Endothelial cell (in vitro differentiated cells): ENCODE measurements at regions not wholly inside any gene's neighbourhood (a gene's known extent, or its start where the extent isn't known, plus 50 kb on each side); places are given as distances from the start of the nearest gene placed in this dataset.

Experiments used
- DNase-seq: peaks from one replicate; pipeline ENCODE4 v3.0.0; 2021; ENCODE audit warnings: low spot score
- H3K27ac Mint-ChIP-seq: one replicate; pipeline ENCODE4 v1.8.0; 2021; ENCODE audit warnings: mixed read lengths, inconsistent platforms; ENCODE audit not compliant: unreplicated experiment
- H3K27me3 Mint-ChIP-seq: one replicate; pipeline ENCODE4 v1.8.0; 2021; ENCODE audit warnings: mild to moderate bottlenecking, moderate library complexity, mixed read lengths, inconsistent platforms; ENCODE audit not compliant: unreplicated experiment
- H3K36me3 Mint-ChIP-seq: one replicate; pipeline ENCODE4 v1.8.0; 2021; ENCODE audit warnings: mild to moderate bottlenecking, low read depth, mixed read lengths, inconsistent platforms; ENCODE audit not compliant: unreplicated experiment
- H3K4me1 Mint-ChIP-seq: one replicate; pipeline ENCODE4 v1.8.0; 2021; ENCODE audit warnings: mild to moderate bottlenecking, mixed read lengths, inconsistent platforms; ENCODE audit not compliant: unreplicated experiment
- H3K4me3 Mint-ChIP-seq: one replicate; pipeline ENCODE4 v1.8.0; 2021; ENCODE audit warnings: mild to moderate bottlenecking, mixed read lengths, inconsistent platforms; ENCODE audit not compliant: unreplicated experiment
- H3K9me3 Mint-ChIP-seq: one replicate; pipeline ENCODE4 v1.8.0; 2021; ENCODE audit warnings: mixed read lengths, inconsistent platforms; ENCODE audit not compliant: unreplicated experiment
- CTCF ChIP-seq: fragments of 200-600 bp; sonication (generic); IDR thresholded peaks from one replicate; pipeline ENCODE4 v1.5.0; 2021; ENCODE audit warnings: antibody characterized with exemption; ENCODE audit not compliant: unreplicated experiment

DNA sequence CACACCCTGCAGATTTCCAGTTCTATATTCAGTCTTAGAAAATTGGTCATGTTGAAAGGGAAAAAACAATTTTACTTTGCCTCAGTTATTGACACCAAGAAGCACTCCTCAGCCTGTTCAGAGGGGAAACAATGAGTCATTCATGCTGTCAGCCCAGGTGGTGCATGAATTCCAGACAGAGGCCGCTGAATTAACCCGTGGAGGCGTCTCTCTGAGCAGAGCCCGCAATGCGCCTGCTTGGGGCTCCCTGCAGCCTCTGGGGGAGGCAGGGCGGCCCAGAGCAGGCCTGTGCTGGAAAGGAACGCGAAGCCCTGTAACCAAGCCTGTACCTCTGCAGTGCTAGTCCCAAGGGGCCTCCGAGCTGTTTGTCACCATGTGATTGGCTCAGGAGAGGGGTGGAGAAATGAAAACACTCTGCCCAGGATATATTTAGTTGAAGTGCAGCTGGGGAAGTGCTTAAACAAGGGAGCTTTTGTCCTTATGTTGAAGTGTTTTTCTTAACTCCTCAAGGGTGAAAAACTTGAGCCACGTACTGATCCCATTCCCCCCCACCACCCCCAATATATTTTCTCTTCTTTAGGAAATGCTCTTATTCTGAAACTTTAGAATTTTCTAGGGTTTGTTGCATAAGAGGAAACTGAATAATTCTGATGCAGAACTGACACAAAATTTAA lies 68.3 kb upstream of the CHD2 start:
- peak overlapping the region; percentile 96 for H3K27ac Mint-ChIP-seq
- TF ChIP-seq CTCF: no peak
- H3K27me3 Mint-ChIP-seq: no peaks in the 10 kb centered on the region
- no peaks in the 10 kb centered on the region for H3K9me3 Mint-ChIP-seq
- peaks cover 16% of the 10 kb centered on the region for H3K4me1 Mint-ChIP-seq
- H3K36me3 Mint-ChIP-seq: no peaks in the 10 kb centered on the region
- peak overlapping the region; percentile 21 for H3K4me3 Mint-ChIP-seq
- peak; percentile 72 for DNase-seq

GRCh38 chr15:92833106-92833433 lies 67.1 kb upstream of the CHD2 start:
- H3K4me3 Mint-ChIP-seq: no peak overlapping the region
- H3K36me3 Mint-ChIP-seq: no peaks in the 10 kb centered on the region
- H3K27me3 Mint-ChIP-seq: no peaks in the 10 kb centered on the region
- H3K27ac Mint-ChIP-seq: no peak overlapping the region
- peaks cover 16% of the 10 kb centered on the region for H3K4me1 Mint-ChIP-seq
- DNase-seq: no peak
- H3K9me3 Mint-ChIP-seq: no peaks in the 10 kb centered on the region
- TF ChIP-seq CTCF: no peak

DNA sequence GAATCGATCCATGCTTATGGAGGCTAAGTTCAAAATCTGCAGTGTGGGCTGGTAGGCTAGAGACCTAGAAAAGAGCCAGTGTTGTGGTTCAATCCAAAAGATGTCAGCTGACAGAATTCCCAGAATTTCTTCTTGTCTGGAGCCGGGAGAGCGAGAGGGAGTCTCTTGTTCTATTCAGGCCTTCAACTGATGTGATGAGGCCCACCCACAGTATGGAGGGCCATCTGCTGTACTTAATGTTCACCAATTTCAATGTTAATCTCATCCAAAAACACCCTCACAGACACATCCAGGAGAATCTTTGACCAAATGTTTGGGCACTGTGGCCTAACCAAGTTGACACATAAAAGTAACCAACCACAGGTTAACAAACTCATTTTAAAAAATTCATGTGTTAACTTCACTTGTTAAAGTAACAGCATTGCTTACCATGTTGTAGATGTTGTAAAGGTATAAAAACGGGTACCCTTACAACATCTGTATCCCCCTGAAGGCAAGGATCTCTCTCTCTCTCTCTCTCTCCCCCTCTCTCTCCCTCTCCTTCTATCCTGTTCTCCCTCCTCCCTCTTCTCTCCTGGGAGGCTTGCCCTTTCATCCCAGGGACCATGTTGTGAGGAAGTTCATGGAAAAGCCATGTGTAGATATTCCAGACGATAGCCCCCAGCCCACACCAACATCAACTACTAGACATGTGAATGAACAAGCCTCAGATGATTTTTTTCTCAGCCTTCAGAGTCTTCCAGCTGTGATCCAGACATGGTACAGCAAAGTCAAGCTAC lies 66.4 kb upstream of the CHD2 start:
- Mint-ChIP-seq H3K4me1 (peaks cover 16% of the 10 kb centered on the region), H3K27ac (peak overlapping the region; percentile 71), H3K9me3 (no peaks in the 10 kb centered on the region), H3K36me3 (no peaks in the 10 kb centered on the region), H3K27me3 (peaks cover 3% of the 10 kb centered on the region), H3K4me3 (no peak overlapping the region)
- TF ChIP-seq CTCF: no peak
- no peak for DNase-seq

- H3K4me3 Mint-ChIP-seq: no peak overlapping the region
- no peak for DNase-seq
- H3K4me1 Mint-ChIP-seq: peaks cover 5% of the 10 kb centered on the region
- peaks cover 4% of the 10 kb centered on the region for H3K27me3 Mint-ChIP-seq
- no peaks in the 10 kb centered on the region for H3K36me3 Mint-ChIP-seq
- H3K27ac Mint-ChIP-seq: no peak overlapping the region
- TF ChIP-seq CTCF: no peak
- H3K9me3 Mint-ChIP-seq: no peaks in the 10 kb centered on the region
Observed at GRCh38 chr15:92839696-92840095, 60.4 kb upstream of the CHD2 start.

- H3K4me1 Mint-ChIP-seq: peaks cover 10% of the 10 kb centered on the region
- peaks cover 4% of the 10 kb centered on the region for H3K27me3 Mint-ChIP-seq
- no peaks in the 10 kb centered on the region for H3K36me3 Mint-ChIP-seq
- DNase-seq: no peak
- no peaks in the 10 kb centered on the region for H3K9me3 Mint-ChIP-seq
- TF ChIP-seq CTCF: no peak
- no peak overlapping the region for H3K4me3 Mint-ChIP-seq
- no peak overlapping the region for H3K27ac Mint-ChIP-seq
Observed at GRCh38 chr15:92840149-92840548, 60.0 kb upstream of the CHD2 start.
